Ishikawa (cell line): ENCODE measurements at regions not wholly inside any gene's neighbourhood (a gene's known extent, or its start where the extent isn't known, plus 50 kb on each side); places are given as distances from the start of the nearest gene placed in this dataset.

ENCODE experiments used
- CEBPB ChIP-seq: IDR thresholded peaks from 2 replicates; pipeline ENCODE4 v1.6.1; 2012
- CREB1 ChIP-seq: IDR thresholded peaks from 2 replicates; pipeline ENCODE4 v1.6.1; 2012; ENCODE audit warnings: low read depth
- EGR1 ChIP-seq: IDR thresholded peaks from 2 replicates; pipeline ENCODE4 v1.6.1; 2012
- EP300 ChIP-seq: IDR thresholded peaks from 2 replicates; pipeline ENCODE4 v1.6.1; 2012; ENCODE audit warnings: borderline replicate concordance
- FOXM1 ChIP-seq: IDR thresholded peaks from 2 replicates; pipeline ENCODE4 v1.6.1; 2012; ENCODE audit warnings: low read depth, borderline replicate concordance
- NFIC ChIP-seq: IDR thresholded peaks from 2 replicates; pipeline ENCODE4 v1.6.1; 2012
- RAD21 ChIP-seq: IDR thresholded peaks from 2 replicates; pipeline ENCODE4 v1.6.1; 2012; ENCODE audit warnings: low read depth
- TAF1 ChIP-seq: IDR thresholded peaks from 2 replicates; pipeline ENCODE4 v1.6.1; 2012; ENCODE audit warnings: low read depth, mild to moderate bottlenecking
- TCF12 ChIP-seq: IDR thresholded peaks from 2 replicates; pipeline ENCODE4 v1.6.1; 2012; ENCODE audit warnings: low read depth
- TEAD4 ChIP-seq: IDR thresholded peaks from 2 replicates; pipeline ENCODE4 v1.6.1; 2012
- YY1 ChIP-seq: IDR thresholded peaks from 2 replicates; pipeline ENCODE4 v1.6.1; 2012; ENCODE audit warnings: low read depth
- ZBTB7A ChIP-seq: IDR thresholded peaks from 2 replicates; pipeline ENCODE4 v1.6.1; 2012; ENCODE audit warnings: low read depth
- TF ChIP-seq, protein P1 (sequence below): IDR thresholded peaks from 2 replicates; pipeline ENCODE4 v1.6.1; 2012
- TF ChIP-seq, protein P2 (sequence below): IDR thresholded peaks from 2 replicates; pipeline ENCODE4 v1.6.1; 2012
- TF ChIP-seq, protein P3 (sequence below): IDR thresholded peaks from 2 replicates; pipeline ENCODE4 v1.6.1; 2012; ENCODE audit warnings: low read depth, mild to moderate bottlenecking

DNA sequence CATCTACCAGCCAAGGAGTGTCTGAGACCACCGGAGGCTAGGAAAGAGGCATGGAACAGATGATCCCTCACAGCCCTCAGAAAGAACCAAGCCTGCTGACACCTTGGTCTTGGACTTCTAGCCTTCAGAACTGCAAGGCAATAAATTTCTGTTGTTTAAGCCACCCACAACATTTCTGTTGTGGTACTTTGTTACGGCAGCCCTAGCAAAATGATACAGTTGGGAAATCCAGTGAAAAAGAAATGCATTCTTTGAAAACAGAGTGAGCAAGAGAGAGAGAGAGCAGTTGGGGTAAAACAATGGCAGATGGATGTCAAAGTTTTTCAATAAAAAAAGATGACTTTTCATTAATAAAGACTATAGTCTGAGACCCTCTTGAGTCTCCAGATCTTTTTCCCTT, 219.4 kb downstream of the NFKBIZ start:
- no peak for TF ChIP-seq FOXM1
- TF ChIP-seq, protein P1, sequence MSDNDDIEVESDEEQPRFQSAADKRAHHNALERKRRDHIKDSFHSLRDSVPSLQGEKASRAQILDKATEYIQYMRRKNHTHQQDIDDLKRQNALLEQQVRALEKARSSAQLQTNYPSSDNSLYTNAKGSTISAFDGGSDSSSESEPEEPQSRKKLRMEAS: no peak
- TF ChIP-seq CREB1: no peak
- TF ChIP-seq TEAD4: no peak
- no peak for TF ChIP-seq CEBPB
- no peak for TF ChIP-seq TCF12
- TF ChIP-seq, protein P2, sequence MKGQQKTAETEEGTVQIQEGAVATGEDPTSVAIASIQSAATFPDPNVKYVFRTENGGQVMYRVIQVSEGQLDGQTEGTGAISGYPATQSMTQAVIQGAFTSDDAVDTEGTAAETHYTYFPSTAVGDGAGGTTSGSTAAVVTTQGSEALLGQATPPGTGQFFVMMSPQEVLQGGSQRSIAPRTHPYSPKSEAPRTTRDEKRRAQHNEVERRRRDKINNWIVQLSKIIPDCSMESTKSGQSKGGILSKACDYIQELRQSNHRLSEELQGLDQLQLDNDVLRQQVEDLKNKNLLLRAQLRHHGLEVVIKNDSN: no peak
- no peak for TF ChIP-seq TAF1
- no peak for TF ChIP-seq YY1
- TF ChIP-seq EGR1: no peak
- no peak for TF ChIP-seq NFIC

DNA sequence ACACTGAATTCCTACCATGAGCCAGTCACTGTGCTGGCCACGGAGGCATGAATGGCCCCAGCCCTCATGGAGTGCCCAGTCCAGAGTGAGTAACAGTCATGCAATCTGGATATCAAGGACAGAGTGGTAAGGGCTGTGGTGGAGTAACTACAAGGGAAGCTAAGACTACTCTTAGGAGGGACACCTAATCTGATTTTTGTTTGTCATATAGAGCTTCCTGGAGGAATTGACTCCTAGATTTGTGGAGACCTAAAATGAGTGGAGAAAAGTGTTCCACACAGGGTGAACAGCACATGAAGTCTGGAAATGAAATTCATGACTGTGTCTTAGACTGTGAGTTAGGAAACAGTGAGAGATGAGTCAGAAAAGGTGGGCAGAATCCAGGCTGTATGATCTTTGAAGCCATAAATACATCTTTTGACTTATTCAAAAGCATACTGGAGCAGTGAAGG, 219.9 kb downstream of the NFKBIZ start:
- TF ChIP-seq ZBTB7A: no peak
- no peak for TF ChIP-seq CREB1
- TF ChIP-seq, protein P3, sequence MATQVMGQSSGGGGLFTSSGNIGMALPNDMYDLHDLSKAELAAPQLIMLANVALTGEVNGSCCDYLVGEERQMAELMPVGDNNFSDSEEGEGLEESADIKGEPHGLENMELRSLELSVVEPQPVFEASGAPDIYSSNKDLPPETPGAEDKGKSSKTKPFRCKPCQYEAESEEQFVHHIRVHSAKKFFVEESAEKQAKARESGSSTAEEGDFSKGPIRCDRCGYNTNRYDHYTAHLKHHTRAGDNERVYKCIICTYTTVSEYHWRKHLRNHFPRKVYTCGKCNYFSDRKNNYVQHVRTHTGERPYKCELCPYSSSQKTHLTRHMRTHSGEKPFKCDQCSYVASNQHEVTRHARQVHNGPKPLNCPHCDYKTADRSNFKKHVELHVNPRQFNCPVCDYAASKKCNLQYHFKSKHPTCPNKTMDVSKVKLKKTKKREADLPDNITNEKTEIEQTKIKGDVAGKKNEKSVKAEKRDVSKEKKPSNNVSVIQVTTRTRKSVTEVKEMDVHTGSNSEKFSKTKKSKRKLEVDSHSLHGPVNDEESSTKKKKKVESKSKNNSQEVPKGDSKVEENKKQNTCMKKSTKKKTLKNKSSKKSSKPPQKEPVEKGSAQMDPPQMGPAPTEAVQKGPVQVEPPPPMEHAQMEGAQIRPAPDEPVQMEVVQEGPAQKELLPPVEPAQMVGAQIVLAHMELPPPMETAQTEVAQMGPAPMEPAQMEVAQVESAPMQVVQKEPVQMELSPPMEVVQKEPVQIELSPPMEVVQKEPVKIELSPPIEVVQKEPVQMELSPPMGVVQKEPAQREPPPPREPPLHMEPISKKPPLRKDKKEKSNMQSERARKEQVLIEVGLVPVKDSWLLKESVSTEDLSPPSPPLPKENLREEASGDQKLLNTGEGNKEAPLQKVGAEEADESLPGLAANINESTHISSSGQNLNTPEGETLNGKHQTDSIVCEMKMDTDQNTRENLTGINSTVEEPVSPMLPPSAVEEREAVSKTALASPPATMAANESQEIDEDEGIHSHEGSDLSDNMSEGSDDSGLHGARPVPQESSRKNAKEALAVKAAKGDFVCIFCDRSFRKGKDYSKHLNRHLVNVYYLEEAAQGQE: no peak
- no peak for TF ChIP-seq CEBPB
- TF ChIP-seq EP300: no peak
- no peak for TF ChIP-seq FOXM1
- no peak for TF ChIP-seq EGR1
- TF ChIP-seq RAD21: no peak
- TF ChIP-seq, protein P2: no peak
- no peak for TF ChIP-seq YY1

DNA sequence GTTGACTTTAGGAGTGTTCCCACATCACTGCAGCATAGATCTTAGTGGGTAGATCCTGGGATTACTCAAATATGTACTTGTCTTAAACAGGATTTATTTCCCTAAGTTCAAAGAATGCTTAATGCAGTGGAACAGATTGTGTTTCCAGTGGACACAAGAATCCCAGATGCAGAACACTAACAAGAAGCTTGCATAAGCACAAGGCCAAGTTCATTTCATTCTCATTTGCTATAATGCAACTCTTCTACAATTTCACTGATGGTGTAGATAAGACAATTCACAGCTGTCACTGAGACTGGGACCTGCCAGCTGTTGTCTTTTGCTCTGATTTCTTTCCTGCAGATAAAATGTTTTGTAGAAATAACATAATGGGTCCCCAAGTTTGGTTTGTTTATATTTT, 225.6 kb downstream of the NFKBIZ start:
- TF ChIP-seq FOXM1 (no peak), EP300 (no peak), CEBPB (no peak), ZBTB7A (no peak), EGR1 (no peak), TAF1 (no peak), TEAD4 (no peak), CREB1 (no peak), RAD21 (no peak), YY1 (no peak), NFIC (no peak), TCF12 (no peak)
- TF ChIP-seq, protein P1: no peak
- TF ChIP-seq, protein P2: no peak
- TF ChIP-seq, protein P3: no peak

DNA sequence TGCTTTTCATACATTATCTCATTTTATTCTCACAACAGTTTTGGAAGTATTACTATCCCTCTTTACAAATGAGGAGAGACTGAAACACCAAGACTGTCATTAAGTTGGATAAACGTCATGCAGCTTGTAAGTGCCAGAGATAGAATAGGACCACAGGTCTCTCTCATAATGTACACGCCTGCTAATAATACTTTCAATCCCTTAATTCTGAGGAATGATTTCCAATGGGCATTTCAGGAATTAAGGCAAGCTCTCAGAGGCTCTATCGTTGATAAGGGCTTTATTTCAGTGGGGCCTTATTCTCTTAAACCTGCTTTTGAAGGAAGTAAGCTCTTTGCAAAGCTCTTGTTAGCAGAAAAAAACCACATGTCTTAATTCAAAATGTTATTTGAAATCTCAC, 229.1 kb downstream of the NFKBIZ start:
- TF ChIP-seq, protein P2: no peak
- TF ChIP-seq EGR1: no peak
- no peak for TF ChIP-seq CREB1
- no peak for TF ChIP-seq EP300
- TF ChIP-seq CEBPB: no peak
- TF ChIP-seq TAF1: no peak
- TF ChIP-seq FOXM1: no peak
- no peak for TF ChIP-seq TCF12
- no peak for TF ChIP-seq RAD21
- TF ChIP-seq, protein P3: no peak
- no peak for TF ChIP-seq YY1
- no peak for TF ChIP-seq NFIC
- TF ChIP-seq, protein P1: no peak
- no peak for TF ChIP-seq TEAD4
- no peak for TF ChIP-seq ZBTB7A
